ENCODE measurements at regions not wholly inside any gene's neighbourhood (a gene's known extent, or its start where the extent isn't known, plus 50 kb on each side); places are given as distances from the start of the nearest gene placed in this dataset.
"Not testable (repeated sequence)": the region's sequence is repeated elsewhere in the genome, so short reads cannot be mapped to it uniquely, and the experiment has no call there.

DNA sequence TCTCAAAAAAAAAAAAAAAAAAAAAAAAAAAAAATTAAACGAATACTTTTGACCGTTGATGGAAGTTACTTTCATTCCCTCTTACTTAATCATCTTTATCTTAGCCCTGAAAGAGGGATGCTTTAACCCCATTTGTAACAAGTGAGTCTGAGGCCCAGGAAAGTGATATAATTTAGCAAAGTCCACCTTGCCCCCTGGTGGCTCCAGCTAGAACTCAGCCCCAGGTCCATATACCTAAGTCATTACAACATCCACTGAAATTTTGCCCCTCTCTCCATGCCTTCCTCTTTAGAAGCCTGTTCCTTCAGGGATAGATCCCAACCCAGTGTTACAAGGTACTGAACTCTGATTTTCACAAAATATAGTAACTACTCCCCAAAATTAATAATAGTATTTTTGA, 116.3 kb upstream of the KRTAP5-11 start:
- TF ChIP-seq, protein P1, sequence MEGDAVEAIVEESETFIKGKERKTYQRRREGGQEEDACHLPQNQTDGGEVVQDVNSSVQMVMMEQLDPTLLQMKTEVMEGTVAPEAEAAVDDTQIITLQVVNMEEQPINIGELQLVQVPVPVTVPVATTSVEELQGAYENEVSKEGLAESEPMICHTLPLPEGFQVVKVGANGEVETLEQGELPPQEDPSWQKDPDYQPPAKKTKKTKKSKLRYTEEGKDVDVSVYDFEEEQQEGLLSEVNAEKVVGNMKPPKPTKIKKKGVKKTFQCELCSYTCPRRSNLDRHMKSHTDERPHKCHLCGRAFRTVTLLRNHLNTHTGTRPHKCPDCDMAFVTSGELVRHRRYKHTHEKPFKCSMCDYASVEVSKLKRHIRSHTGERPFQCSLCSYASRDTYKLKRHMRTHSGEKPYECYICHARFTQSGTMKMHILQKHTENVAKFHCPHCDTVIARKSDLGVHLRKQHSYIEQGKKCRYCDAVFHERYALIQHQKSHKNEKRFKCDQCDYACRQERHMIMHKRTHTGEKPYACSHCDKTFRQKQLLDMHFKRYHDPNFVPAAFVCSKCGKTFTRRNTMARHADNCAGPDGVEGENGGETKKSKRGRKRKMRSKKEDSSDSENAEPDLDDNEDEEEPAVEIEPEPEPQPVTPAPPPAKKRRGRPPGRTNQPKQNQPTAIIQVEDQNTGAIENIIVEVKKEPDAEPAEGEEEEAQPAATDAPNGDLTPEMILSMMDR (IDR thresholded peaks at IDR 0.05; ENCODE audit: low read depth, low read length): peak; percentile 16
- H3K4me1 ChIP-seq (ENCODE audit: low read depth); H3K9me3 ChIP-seq (ENCODE audit: low read depth); H3K4me3 ChIP-seq; H3K27me3 ChIP-seq; H3K27ac ChIP-seq; H3K36me3 ChIP-seq: not testable (repeated sequence)
- DNase-seq (ENCODE audit: low read depth in 1 of 2, low spot score in 1 of 2): peak in 1 of 2 donors; percentile 11

DNA sequence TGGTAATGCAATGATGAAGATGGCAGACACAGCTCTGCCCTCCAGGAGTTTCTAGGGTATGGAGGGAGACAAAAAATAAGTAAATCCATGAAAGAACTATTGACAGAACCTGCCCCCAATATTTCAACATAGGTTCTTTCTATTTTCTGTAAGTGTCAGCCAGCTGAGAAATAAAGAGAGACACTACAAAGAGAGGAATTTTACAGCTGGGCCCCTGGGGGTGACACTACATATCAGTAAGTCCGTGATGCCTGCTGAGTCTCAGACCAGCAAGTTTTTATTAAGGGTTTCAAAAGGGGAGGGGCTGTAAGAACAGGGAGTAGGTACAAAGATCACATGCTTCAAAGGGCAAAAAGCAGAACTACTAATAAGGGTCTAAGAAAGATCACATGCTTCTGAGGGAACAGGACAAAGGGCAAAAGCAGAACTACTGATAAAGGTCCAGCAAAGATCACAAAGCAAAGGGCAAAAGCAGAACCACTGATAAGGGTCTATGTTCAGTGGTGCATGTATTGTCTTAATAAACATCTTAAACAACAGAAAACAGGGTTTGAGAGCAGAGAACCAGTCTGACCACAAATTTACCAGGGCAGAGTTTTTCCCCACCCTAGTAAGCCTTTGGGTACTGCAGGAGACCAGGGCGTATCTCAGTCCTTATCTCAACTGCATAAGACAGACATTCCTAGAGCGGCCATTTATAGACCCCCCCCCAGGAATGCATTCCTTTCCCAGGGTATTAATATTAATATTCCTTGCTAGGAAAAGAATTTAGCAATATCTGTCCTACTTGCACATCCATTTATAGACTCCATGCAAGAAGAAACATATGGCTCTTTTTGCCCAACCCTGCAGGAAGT, 119.0 kb upstream of the KRTAP5-11 start:
- H3K4me3 ChIP-seq; H3K9me3 ChIP-seq (ENCODE audit: low read depth); H3K27me3 ChIP-seq; H3K36me3 ChIP-seq; DNase-seq (ENCODE audit: low read depth in 1 of 2, low spot score in 1 of 2); H3K27ac ChIP-seq; H3K4me1 ChIP-seq (ENCODE audit: low read depth): not testable (repeated sequence)

DNA sequence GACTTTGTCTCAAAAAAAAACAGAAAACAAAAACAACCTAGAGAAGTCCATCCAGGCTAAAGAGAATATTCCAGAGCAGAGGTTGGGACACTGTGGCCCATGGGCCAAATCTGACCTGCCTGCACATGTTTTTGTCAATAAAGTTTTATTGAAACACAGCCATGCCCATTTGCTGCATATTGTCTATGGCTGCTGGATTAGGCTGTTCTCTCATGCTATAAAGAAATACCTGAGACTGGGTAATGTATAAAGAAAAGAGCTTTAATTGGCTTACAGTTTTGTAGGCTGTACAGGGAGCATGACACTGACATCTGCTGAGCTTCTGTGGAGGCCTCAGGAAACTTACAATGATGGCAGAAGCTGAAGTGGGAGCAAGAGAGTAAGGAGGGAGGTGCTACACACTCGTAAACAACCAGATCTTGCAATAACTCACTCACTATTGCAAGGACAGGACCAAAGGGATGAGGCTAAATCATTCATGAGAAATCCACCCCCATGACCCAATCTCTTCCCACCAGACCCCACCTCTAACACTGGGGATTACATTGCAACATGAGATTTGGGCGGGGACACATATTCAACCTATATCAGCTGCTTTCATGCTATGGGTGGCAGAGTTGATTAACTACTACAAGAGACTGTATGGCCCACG, 122.5 kb upstream of the KRTAP5-11 start:
- not testable (repeated sequence) for H3K27me3 ChIP-seq; H3K4me3 ChIP-seq; H3K27ac ChIP-seq; H3K4me1 ChIP-seq (ENCODE audit: low read depth); H3K9me3 ChIP-seq (ENCODE audit: low read depth); DNase-seq (ENCODE audit: low read depth in 1 of 2, low spot score in 1 of 2); H3K36me3 ChIP-seq

DNA sequence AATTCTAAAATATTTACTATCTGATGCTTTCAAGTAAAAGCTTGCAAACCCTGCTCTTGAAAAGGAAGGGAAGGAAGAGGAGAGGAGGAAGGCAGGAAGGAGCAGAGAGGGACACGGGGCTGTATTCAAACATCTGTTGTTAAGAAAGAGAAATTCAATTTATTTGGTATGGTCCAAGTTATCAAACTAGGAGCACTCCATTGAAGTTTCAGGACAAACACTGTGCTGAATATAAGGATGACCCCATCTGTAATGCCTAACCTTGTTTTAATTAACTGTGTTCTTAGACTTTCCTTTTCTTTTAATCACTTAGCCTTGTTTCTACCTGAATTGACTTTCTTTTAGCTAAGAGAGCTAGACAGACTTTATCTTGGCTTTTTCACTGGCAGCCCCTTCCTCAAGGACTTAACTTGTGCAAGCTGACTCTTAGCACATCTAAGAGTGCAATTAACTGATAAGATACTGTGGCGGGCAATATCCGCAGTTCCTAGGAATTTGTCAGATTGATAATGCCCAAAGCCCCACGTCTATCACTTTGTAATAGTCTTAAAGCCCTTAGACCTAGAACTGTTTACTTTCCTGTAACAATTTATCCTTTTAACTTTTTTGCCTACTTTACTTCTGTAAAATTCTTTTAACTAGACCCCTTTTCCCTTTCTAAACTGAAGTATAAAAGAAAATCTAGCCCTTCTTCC, 123.2 kb upstream of the KRTAP5-11 start:
- not testable (repeated sequence) for DNase-seq (ENCODE audit: low read depth in 1 of 2, low spot score in 1 of 2); H3K27ac ChIP-seq; H3K4me3 ChIP-seq; H3K9me3 ChIP-seq (ENCODE audit: low read depth); H3K27me3 ChIP-seq; H3K36me3 ChIP-seq
- H3K4me1 ChIP-seq (ENCODE audit: low read depth): peaks cover 14% of the 10 kb centered on the region

DNA sequence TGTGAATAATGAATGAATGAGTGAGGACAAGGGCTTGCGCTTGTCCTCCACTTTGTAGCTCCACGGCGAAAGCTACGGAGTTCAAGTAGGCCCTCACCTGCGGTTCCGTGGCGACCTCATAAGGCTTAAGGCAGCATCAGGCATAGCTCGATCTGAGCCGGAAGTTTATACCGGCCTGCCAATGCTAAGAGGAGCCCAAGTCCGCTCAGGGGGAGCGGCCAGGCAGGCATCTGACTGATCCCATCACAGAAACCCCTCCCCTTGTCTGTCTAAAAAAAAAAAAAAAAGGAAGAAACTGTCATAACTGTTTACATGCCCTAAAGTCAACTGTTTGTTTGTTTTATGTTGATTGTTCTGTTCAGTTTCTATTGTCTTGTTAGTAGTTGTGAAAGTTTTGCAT, 124.4 kb upstream of the KRTAP5-11 start:
- not testable (repeated sequence) for H3K27ac ChIP-seq; DNase-seq (ENCODE audit: low read depth in 1 of 2, low spot score in 1 of 2); H3K36me3 ChIP-seq; H3K9me3 ChIP-seq (ENCODE audit: low read depth); H3K4me3 ChIP-seq; H3K27me3 ChIP-seq
- peaks cover 14% of the 10 kb centered on the region for H3K4me1 ChIP-seq (ENCODE audit: low read depth)

DNA sequence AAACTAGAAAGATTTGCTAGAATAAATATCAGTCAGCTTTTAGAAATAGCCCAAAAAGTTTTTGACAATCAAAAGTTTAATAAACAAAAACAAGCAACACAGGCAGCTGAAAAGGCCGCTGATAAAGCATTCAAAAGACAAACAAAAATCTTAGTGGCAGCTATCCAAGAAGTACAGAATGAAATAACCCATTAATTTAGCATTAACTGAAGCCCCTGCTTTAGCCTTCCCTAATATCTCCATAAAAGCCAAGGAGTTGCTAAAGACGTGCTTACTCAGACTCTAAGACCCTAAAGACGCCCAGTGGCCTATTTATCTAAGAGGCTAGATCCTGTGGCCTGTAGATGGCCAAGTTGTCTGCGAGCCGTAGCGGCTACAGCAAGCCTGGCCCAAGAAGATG, 123.5 kb upstream of the DEFB108B start:
- not testable (repeated sequence) for H3K36me3 ChIP-seq; H3K9me3 ChIP-seq (ENCODE audit: low read depth); DNase-seq (ENCODE audit: low read depth in 1 of 2, low spot score in 1 of 2); H3K4me3 ChIP-seq; H3K27ac ChIP-seq; H3K27me3 ChIP-seq
- peaks cover 14% of the 10 kb centered on the region for H3K4me1 ChIP-seq (ENCODE audit: low read depth)

DNA sequence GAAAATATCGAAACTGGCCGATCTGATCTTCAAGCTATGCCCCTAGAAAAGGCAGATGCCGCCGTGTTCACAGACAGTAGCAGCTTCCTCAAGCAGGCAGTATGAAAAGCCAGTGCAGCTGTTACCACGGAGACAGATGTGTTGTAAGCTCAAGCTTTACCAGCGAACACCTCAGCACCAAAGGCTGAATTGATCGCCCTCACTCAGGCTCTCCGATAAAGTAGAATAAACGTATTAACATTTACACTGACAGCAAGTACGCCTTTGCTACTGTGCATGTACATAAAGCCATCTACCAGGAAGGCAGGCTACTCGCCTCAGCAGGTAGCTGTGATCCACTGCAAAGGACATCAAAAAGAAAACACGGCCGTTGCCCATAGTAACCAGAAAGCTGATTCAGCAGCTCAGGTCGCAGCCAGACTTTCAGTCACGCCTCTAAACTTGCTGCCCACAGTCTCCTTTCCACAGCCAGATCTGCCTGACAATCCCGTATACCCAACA, 122.8 kb upstream of the DEFB108B start:
- H3K36me3 ChIP-seq; H3K4me3 ChIP-seq; H3K27me3 ChIP-seq; H3K27ac ChIP-seq; H3K9me3 ChIP-seq (ENCODE audit: low read depth): not testable (repeated sequence)
- peaks cover 14% of the 10 kb centered on the region for H3K4me1 ChIP-seq (ENCODE audit: low read depth)
- DNase-seq (ENCODE audit: low read depth in 1 of 2, low spot score in 1 of 2): peak; percentile 5 to 21

DNA sequence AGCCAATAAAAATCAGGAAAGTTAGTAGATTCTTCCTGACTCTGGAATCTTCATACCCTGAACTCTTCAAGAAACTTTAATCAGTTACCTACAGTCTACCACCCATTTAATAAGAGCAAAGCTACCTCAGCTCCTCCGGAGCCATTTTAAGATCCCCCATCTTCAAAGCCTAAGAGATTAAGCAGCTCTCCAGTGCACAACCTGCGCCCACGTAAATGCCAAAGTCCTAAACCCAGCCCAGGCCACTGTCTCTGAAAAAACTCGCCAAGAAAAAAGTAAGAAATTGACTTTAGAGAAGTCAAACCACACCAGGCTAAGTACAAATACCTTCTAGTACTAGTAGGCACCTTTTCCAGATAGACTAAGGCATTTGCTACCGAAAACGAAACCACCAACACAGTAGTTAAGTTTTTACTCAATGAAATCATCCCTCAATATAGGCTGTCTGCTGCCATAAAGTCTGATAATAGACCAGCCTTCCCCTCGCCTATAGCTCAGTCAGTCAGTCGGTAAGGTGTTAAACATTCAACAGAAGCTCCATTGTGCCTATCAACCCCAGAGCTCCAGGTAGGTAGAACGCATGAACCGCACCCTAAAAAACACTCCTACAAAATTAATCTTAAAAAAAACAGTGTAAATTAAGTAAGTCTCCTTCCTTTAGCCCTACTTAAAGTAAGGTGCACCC, 122.2 kb upstream of the DEFB108B start:
- H3K4me3 ChIP-seq; H3K36me3 ChIP-seq; DNase-seq (ENCODE audit: low read depth in 1 of 2, low spot score in 1 of 2); H3K9me3 ChIP-seq (ENCODE audit: low read depth); H3K27ac ChIP-seq; H3K27me3 ChIP-seq: not testable (repeated sequence)
- H3K4me1 ChIP-seq (ENCODE audit: low read depth): peaks cover 14% of the 10 kb centered on the region

DNA sequence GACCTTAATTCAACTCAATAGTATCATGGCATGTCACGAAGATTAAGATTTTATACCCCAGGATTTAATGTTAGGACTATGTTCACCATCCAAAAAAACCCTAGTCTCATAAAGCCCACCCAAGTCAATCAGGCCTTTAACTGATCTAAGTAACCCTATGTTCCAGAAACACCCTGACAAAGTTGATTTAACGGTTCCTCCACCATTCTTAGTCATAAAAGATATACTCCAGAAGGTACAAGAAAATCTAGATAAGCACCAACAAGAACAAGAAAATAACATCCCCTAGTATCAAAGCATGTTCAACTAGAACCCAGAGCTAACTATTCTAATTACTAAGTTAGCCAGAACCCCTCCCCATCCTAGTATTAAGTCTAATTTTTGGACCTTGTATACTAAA, 120.7 kb upstream of the DEFB108B start:
- not testable (repeated sequence) for H3K36me3 ChIP-seq; H3K4me3 ChIP-seq; DNase-seq (ENCODE audit: low read depth in 1 of 2, low spot score in 1 of 2); H3K27ac ChIP-seq; H3K9me3 ChIP-seq (ENCODE audit: low read depth); H3K4me1 ChIP-seq (ENCODE audit: low read depth); H3K27me3 ChIP-seq

DNA sequence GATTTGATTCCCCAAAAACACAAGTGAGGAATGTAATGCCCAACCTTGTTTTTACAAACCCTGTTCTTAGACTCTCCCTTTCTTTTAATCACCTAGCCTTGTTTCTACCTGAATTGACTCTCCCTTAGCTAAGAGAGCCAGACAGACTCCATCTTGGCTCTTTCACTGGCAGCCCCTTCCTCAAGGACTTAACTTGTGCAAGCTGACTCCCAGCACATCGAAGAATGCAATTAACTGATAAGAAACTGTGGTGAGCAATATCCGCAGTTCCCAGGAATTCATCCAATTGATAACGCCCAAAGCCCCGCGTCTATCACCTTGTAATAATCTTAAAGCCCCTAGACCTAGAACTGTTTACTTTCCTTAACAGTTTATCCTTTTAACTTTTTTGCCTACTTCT, 120.2 kb upstream of the DEFB108B start:
- H3K4me1 ChIP-seq (ENCODE audit: low read depth); H3K4me3 ChIP-seq; H3K27me3 ChIP-seq; H3K27ac ChIP-seq; H3K9me3 ChIP-seq (ENCODE audit: low read depth); DNase-seq (ENCODE audit: low read depth in 1 of 2, low spot score in 1 of 2); H3K36me3 ChIP-seq: not testable (repeated sequence)

DNA sequence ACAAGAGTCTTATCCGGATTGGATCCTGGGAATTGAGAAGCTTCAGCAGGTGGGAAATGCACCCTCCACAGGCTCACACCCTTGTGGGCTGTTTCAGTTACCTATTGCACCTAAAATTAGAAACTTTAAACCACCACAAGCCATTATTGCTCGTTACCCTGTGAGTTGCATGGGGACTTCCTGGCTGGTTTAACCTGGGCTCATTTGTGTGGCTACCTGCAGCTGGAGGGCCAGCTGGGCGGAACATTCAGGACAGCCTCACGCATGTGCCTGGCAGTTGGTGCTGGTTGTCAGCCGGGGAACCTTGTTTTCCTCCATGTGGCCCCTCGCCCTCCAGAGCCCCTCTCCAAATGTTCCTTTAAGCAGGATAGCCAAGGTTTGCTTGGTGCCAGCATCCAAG, 118.5 kb upstream of the DEFB108B start:
- H3K9me3 ChIP-seq (ENCODE audit: low read depth); H3K27ac ChIP-seq; H3K4me3 ChIP-seq; H3K27me3 ChIP-seq; H3K36me3 ChIP-seq; DNase-seq (ENCODE audit: low read depth in 1 of 2, low spot score in 1 of 2); H3K4me1 ChIP-seq (ENCODE audit: low read depth): not testable (repeated sequence)

DNA sequence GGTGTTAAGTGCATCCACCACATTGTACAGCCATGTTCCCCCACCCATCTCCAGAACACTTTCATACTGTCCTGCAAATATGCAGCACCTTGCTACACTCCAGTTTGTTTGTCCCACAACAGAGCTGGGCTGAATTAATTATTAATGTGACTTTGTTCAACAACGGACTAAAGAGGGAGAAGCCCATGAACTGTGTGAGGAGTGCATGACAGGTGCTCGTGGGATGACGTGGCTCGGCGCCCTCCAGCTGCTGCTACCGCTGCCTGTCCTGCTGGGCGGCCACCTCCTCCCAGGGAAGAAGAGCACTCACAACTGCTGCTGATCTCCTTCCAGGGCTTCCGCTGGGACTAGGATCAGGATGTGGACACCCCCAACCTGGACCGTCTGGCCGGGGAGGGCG, 111.2 kb upstream of the DEFB108B start:
- H3K4me1 ChIP-seq (ENCODE audit: low read depth); H3K27me3 ChIP-seq; H3K4me3 ChIP-seq; DNase-seq (ENCODE audit: low read depth in 1 of 2, low spot score in 1 of 2); H3K27ac ChIP-seq; H3K9me3 ChIP-seq (ENCODE audit: low read depth); H3K36me3 ChIP-seq: not testable (repeated sequence)

All from cardiac muscle cell (in vitro differentiated cells and primary cell).